NCI-H128 (cell line): ENCODE measurements at regions not wholly inside any gene's neighbourhood (a gene's known extent, or its start where the extent isn't known, plus 50 kb on each side); places are given as distances from the start of the nearest gene placed in this dataset.
"Not testable (repeated sequence)": the region's sequence is repeated elsewhere in the genome, so short reads cannot be mapped to it uniquely, and the experiment has no call there.

Source experiments
- DNase-seq: peaks from one replicate; lab custom pipeline; 2025; ENCODE audit not compliant: unreplicated experiment; lab: John Stamatoyannopoulos, UW

DNA sequence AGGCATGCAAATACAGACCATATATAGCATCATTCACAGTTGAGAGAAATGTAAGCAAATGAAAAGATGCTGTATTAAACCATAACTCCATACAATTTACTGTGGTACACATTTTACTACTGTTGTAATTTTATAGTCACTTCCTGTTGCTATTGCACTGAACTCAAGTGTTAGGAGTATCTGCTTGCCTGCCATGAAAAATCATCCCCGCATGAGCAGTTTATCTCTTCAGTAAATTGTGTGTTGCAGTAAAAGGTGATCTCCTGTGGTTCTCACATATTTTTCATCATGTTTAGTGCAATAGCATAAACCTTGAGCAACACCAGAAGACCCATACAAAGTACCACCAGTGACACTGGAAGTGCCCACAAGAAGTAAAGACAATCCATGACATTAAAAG is 1153.4 kb downstream of the FAT4 start:
- no peak for DNase-seq

DNA sequence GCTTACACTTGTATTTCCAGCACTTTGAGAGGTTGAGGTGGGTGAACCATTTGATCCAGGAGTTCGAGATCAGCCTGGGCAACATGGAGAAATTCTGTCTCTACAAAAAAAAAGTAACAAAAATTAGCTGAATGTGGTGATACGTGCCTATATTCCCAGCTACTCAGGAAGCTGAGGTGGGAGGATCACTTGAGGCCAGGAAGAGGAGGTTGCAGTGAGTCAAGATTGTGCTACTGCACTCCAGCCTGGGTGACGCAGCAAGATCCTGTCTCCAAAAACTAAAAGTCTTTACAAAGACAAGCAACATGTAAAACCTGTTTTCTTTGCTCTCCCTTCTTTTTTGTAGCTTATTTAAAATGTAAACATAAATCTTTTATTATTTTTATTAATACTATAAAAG is 1156.1 kb downstream of the FAT4 start:
- DNase-seq: no peak

DNA sequence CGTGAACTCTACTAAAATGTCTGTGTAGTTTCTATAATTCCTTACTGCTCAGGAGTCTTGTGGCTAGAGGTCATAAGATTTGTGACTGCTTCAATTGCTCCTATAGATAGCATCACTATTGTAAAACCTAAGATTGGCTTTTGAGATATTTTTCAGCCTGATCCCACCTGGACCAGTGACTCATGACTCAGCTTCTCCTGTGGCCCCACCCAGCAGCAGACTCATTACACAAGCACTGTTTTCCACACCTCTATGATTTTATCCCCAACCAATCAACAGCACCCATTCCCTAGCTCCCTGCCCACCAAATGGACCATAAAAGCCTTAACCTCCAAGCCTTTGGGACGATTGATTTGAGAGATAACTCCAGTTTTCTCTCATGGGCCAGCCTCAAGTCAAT is 1157.0 kb upstream of the INTU start:
- no peak for DNase-seq

DNA sequence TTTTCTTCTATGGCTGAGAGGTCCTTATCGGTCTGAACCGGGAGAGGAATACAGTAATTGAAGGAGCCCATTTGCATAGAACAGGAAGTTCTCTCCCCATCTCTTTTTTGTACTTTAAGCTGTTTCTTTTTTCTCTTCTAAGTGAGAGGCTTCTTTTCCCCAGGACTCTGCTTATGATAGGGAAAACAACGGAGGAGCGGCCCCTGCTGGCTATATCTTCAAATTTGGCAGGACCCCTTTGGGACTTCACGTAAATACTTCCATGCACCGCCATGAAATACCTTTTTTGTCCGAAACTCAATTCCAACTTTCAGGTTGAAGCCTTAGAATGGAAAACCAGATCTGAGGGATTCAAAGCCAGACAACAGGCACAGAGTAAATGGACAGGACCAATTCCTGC is 1153.0 kb upstream of the INTU start:
- no peak for DNase-seq

DNA sequence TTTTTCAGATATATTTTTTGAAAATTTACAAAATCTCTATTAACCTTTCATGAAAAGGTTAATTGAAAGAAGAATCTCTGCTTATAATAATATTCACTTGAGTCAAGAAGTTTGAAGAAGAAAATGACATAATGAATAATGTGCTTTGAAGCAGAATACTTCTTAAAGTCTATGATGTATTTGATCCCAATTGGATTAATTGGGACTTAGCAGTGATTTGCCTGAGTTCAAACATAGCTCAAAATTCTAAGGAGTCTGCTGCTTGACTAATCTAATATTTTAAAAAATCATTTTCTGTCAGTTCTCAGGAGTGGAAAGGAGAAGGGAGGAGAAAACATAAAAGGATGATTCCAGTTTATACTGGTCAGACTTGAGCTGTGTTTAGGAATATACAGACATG is 1150.4 kb upstream of the INTU start:
- no peak for DNase-seq

DNA sequence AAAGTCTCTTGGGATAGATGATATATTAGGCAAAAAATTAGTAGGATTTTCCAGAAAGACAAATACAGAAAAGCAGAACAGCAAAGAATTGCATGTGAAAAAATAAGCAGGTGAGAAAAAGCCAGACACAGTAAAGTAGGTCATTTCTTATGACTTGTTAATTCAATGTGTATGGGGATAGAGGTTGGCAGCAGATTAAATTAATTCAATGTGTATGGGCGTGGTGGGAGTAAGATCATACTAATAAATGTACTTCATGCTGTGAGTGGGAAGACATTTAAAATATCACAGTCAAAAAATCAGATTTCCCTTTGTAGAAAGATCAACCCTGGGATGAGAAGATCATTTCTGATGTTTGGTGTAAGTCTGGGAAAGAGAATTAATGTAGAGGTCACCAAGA is 1146.4 kb upstream of the INTU start:
- DNase-seq: no peak

DNA sequence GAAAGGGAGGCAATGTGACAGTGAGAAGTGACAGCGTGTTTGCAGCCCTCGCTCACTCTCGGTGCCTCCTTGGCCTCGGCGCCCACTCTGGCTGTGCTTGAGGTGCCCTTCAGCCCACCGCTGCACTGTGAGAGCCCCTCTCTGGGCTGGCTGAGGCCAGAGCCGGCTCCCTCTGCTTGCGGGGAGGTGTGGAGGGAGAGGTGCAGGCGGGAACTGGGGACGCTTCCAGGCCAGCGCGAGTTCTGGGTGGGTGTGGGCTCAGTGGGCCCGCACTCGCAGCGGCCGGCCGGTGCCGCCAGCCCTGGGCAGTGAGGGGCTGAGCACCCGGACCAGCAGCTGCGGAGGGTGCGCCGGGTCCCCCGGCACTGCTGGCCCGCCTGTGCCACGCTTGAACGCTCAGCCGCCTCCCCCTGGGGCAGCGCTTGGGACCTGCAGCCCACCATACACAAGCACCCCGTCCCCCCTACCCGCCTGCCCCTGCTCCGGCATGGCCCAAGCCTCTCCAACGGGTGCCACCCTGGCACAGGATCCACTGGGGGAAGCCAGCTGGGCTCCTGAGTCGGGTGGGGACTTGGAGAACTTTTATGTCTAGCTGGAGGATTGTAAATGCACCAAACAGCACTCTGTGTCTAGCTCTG is 1142.8 kb upstream of the INTU start:
- DNase-seq: no peak

DNA sequence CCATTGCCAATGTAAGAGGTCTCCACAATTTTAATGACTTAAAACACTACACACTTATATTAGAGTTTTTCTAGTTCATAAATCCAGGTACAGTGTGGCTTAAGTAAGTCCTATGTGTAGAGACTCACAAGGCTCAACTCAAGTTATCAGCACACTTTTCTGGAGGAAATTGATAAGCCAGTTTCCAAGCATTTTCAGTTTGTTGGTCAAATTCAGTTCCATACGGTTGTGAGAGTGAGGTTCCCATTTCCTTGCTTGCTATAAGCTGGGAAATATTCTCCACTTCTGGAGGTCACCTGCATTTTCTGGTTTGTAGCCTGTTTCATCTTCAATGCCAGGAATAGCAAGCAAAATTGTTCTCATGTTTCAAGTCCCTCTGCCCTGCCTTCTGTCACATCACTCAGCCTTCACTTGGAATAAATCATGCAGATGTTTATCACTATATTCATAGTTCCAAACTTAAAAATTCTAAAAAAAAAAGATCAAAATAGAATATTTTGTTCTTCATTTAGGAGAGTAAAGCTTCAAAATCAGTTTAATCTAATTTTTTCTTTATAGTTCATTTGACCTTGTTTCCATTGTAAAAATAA is 1137.5 kb upstream of the INTU start:
- no peak for DNase-seq

DNA sequence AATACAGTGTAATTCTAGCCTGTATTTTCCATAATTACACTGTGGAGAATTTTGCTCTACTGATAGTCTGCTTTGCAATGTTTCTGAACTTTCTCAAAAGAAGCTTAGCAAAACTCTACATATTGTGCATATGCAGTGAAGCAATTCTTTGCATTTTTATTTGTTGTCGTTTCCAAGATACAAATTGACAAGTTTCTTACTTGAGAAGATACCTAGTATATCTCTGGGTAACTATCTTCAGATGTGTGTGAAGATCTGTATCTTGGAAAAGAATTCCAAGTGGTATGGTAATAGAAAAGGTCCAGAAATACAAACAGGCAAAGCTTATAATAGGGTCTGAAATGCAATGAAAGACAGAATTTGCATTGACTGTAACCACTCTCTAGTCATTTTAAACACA is 1119.8 kb upstream of the INTU start:
- no peak for DNase-seq

DNA sequence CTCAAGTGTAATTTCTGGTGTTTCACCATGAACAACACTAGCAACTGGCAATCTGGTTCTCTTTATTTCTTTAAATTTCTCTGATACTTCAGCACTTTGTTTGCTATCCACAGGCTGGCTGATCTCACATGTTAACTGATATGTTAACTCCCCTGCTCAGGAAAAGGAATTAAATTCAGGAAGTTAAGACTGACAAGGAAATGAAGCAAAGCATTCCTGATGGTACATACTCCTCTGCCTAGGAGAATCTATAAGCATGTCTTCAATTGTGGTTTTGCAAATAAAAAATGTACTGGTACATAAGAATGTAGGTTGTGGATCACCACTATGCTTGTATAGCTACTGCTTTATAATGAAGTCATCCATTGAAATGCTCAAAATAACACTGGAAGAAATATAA is 1119.2 kb upstream of the INTU start:
- DNase-seq: no peak

DNA sequence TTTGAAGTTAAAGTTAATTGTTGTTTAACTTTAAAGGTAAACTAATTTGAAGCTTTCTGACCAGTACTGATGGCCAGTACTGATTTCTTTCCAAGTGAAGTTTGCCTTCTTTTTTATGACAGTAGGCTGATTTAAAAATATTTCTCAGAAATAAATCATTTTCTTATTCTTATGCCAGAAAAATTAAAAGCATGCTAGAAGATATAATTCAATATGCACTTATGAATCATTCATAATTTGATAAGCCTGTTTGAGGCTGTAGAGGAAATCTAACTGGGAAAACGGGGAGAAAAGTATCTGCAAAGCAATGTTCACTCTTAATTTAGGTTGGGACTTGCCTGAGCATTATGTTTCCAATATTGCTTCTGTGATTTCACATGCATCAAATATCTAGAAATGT is 1112.0 kb upstream of the INTU start:
- no peak for DNase-seq

DNA sequence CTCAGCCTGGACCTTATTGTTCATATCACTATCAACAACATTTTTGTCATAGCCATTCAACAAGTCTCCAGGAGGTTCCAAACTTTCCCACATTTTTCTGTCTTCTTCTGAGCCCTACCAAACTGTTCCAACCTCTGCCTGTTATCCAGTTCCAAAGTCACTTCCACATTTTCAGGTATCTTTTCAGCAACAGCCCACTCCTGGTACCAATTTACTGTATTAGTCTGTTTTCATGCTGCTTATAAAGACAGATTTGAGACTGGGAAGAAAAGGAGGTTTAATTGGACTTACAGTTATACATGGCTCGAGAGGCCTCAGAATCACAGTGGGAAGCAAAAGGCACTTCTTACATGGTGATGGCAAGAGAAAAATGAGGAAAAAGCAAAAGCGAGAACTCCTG is 1107.4 kb upstream of the INTU start:
- not testable (repeated sequence) for DNase-seq

DNA sequence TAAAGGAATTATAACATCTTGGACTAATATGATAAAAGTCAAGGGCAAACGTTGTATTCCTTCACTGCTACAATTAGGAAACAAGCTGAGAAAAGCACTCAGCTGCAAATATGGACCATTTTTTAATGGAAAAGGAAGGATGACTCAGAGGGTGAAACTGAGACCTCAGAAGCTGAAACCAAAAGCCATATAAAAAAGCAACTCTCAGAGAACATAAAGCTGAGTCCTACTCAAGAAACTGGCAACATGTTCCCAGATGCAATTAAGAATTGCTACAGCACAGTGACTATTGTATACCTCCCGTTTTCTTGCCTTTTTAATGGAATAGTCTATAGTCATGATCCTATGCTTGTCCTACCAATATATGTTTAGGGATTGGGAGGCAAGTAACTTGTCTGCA is 1106.4 kb upstream of the INTU start:
- DNase-seq: no peak

DNA sequence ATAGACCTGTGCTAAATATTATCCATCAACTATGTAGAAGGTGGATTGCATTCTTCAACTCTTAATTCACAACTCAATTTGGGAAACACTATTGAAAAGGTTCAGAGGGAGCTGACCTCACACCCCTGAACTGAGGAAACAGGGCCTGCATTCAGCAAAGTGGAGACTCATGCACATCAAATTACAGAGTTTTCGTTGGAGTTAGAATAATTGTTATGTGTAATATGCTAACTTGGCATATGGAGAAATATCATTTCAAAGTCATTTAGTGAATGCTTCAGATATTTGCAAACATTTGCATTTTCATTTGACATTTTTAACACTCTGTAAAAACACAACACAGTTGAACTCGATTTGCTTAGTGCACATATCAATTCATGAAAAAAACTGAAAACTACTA is 1102.8 kb upstream of the INTU start:
- no peak for DNase-seq

DNA sequence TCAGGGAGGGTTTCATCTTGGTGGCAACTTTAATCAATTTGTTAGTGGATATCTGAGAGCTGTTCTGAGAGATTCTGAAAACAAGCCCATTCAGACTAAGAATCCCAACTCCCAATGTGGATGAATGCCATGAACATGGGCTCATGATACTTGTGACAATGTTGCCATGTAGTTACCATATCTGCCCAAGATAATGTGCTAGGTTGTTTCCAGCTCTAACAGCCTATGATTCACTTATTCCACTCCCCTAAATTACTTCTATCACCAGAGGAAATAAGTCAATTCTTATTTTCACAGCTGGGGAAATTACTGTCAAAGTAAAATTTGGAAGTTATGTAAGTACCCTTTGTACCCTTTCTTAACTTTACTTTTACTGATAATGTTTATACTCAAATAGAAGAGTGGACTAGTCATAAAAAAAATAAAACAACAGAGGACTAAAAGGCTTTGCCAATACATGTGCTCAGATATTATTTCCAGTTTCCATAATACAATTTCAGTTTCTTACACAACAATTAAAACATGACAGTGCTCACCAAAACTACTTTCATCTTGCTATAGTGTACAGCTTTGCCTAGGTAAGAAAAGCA is 1101.7 kb upstream of the INTU start:
- DNase-seq: no peak

DNA sequence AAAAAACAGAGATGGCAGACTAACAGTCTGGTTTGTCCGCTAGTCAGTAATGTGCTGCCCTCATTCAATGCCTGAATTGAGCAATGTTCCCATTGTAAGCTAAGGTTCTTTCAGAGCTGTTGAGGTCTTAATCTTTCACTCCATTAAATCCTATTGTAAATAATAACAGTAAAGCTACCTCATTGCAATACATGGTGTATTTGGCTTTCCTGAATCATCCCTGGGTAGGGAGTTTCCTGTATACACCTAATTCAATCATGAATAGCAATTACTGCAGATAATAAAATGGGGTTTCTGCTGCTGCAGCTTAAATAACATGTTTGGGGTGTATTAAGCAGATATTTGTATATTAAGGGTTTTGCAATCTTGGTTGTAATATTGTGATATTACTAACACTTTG is 1100.2 kb upstream of the INTU start:
- no peak for DNase-seq

DNA sequence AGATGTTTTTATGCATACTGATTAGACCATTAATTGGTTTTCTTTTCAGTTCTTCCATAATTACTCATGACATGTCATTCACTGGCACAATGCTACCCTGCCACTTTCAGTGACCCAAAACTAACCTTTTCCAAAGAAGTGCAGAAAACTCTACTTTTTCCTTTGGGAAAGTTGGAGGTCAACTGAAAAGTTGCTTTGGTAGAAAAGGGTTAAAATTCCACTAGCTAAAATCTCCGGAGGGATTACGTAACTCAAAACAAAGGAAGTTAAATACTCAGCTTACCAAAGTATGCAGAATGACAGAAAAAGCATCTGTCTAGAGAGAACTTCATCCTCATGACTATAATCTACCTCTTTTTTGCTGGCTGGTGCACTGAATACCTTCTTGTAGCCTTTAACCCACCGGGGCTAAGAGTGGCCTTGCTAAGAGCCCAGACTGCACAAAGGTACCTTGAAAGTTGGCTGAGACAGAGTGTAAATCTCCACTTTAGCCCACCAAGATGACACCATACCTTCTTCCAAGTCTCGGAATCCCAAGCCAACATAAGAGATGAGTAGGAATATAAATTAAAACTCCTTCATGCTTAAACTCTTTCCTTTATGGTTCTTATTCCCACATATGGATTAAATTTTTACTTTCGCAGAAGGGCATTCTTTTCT is 1099.5 kb upstream of the INTU start:
- no peak for DNase-seq

DNA sequence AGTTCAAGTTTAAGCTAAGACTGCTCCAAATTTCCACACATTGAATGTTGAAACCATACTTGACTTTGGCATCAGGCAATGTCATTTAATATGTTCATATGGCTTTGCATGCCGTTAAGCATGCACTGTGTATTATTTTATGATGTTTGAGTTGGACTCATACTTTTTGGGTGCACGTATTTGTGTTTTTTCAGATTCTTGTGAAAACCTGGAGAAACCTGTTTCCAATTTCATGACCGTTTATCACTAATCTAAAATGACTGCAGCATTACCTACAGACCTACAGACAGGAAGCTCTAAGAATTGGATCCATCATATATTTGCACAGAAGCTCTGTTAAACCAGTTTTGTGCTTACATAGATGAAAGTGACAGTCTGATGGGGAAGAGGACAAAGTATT is 1093.0 kb upstream of the INTU start:
- DNase-seq: no peak

DNA sequence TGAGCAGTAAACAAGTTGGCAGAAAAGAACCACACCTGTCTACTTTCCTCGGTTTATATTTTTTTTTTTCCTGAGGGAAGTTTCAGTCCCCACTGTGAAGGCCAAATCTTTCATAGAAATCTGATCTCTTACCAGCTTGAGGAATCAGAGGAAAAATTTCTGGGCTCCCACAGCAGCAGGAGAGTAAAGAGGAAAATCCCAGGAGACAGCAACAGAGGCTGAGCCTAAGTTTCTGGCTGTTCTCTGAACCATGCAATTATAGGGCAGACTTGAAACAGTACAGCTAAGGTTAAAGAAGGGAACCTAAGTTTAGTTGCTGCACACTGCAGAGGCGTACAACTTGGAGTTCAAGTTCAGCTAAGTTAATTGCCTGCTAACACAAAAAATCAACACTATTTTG is 1090.9 kb upstream of the INTU start:
- DNase-seq: no peak

DNA sequence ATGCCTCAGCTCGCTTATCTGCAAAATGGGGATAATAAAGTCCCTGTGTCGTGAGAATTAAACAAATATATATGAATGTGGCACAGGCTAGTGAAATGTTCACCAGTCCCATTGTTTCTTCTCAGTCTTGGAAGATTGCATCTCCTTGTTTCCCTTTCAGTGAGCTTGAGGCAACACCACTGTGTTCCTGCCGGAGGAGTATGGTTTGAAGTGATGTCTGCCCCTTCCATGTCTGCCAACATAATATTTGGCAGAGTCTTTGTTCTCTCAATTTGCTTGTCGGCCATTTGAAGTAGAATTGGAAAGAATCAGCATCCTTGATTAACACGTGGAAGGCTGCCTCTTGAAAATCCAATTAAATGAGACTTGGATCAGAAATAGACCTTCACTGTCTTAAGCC is 1088.5 kb upstream of the INTU start:
- DNase-seq: no peak

DNA sequence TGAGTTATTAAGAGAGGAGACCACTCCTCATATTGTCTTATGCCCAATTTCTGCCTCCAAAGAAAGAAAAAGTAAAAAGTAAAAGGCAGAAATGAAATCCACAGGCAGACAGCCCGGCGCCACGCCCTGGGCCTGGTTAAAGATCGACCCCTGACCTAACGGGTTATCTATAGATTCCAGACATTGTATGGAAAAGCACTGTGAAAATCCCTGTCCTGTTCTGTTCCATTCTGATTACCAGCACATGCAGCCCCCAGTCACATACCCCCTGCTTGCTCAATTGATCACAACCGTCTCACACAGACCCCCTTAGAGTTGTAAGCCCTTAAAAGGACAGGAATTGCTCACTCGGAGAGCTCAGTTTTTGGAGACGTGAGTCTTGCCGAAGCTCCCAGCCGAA is 1086.6 kb upstream of the INTU start:
- not testable (repeated sequence) for DNase-seq

DNA sequence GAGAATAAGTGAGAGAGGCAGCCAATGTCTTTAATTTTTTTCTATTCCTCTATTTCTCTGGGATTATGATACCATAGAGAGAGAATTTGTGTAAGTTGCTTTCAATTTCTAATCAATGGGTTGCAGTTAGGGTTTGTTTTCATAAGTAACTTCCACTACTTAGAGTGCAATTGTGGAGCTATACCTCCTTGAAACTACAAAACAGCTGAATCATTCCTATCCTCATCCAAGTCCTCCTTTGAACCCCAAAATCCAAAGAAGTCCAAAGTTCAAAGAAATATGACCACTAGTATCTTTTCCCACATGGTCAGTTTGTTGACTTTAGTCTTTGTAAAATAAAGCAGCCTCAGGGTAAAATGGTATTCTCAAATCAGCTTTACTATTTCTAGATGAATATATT is 1085.4 kb upstream of the INTU start:
- DNase-seq: no peak

DNA sequence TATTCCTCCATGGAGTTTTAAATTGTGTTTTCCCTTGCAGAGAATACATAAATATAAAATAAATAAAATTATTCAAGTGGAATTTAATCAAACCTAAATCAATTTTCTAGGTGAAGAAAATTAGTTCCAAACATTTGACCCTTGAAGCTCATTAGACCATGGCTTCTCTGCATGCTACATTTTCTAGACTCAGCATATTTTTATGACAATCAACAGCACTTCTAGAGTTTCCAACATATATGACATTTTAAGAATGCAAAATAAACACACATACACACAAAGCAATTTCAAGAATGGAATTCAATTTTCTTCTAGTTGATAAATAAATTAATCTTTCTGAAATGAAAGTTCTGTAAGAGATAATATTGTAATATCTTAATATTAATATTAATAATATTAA is 1083.9 kb upstream of the INTU start:
- DNase-seq: no peak
